Liver (tissue), 3 donors: ENCODE measurements at regions not wholly inside any gene's neighbourhood (a gene's known extent, or its start where the extent isn't known, plus 50 kb on each side); places are given as distances from the start of the nearest gene placed in this dataset.

Experiments used
- HNF4G ChIP-seq: IDR thresholded peaks from 2 replicates; pipeline ENCODE4 v1.6.1; 2016; ENCODE audit warnings: antibody characterized with exemption
- RAD21 ChIP-seq, 2 donors: IDR thresholded peaks; 2 replicates each; pipeline ENCODE4 v1.6.1; 2016; ENCODE audit warnings: antibody characterized with exemption in 2 of 2, mild to moderate bottlenecking in 2 of 2
- SP1 ChIP-seq: IDR thresholded peaks from 2 replicates; pipeline ENCODE4 v1.6.1; 2018; ENCODE audit warnings: antibody characterized with exemption, mild to moderate bottlenecking
- TAF1 ChIP-seq: conservative IDR thresholded peaks from 2 replicates; pipeline ENCODE4 v1.6.1; 2016; ENCODE audit warnings: antibody characterized with exemption, mild to moderate bottlenecking
- TF ChIP-seq, protein P1 (sequence below): fragments of 150-350 bp; IDR thresholded peaks from 2 replicates; pipeline ENCODE4 v1.5.1; 2017; ENCODE audit warnings: improper control_type of control experiment, low read depth, low read length; ENCODE audit not compliant: missing input control
- donor health status: healthy.
- donor health status: healthy.

DNA sequence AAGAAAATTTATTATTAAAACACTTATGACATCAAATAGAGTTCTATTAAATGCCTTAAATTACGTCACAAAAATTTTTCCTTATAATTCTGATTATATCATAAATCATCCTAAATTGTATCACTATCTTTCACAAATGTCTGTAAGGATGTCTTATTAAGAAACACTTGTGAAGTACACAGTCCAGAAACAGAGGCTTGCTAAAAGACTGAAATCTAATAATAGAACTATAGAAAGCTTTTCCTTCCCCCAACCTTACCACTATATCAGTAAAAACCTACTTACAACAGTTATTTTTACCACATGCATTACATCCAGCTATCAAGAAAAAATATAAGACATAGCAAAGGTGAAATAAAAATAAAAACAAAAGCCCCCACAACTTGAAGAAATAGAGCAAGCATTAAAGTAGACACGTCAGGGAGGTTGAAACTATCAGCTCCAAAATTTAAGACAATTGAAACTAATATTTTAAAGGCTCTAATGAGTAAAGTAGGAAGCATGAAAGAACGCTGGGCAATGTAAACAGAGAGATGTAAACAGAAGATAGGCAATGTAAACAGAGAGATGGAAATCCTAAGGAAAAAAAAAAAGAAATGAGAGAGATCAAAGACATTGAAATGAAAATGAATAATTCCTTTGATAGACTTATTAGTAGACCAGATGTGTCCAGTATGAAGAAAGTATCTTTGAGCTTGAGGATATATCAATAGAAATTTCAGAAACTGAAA lies 94.9 kb upstream of the TECRL start:
- TF ChIP-seq HNF4G (no peak), SP1 (no peak), RAD21 (IDR thresholded peaks at IDR 0.05) (no peak), TAF1 (no peak)
- TF ChIP-seq, protein P1, sequence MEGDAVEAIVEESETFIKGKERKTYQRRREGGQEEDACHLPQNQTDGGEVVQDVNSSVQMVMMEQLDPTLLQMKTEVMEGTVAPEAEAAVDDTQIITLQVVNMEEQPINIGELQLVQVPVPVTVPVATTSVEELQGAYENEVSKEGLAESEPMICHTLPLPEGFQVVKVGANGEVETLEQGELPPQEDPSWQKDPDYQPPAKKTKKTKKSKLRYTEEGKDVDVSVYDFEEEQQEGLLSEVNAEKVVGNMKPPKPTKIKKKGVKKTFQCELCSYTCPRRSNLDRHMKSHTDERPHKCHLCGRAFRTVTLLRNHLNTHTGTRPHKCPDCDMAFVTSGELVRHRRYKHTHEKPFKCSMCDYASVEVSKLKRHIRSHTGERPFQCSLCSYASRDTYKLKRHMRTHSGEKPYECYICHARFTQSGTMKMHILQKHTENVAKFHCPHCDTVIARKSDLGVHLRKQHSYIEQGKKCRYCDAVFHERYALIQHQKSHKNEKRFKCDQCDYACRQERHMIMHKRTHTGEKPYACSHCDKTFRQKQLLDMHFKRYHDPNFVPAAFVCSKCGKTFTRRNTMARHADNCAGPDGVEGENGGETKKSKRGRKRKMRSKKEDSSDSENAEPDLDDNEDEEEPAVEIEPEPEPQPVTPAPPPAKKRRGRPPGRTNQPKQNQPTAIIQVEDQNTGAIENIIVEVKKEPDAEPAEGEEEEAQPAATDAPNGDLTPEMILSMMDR = no peak
